ENCODE measurements at regions not wholly inside any gene's neighbourhood (a gene's known extent, or its start where the extent isn't known, plus 50 kb on each side); places are given as distances from the start of the nearest gene placed in this dataset.

DNA sequence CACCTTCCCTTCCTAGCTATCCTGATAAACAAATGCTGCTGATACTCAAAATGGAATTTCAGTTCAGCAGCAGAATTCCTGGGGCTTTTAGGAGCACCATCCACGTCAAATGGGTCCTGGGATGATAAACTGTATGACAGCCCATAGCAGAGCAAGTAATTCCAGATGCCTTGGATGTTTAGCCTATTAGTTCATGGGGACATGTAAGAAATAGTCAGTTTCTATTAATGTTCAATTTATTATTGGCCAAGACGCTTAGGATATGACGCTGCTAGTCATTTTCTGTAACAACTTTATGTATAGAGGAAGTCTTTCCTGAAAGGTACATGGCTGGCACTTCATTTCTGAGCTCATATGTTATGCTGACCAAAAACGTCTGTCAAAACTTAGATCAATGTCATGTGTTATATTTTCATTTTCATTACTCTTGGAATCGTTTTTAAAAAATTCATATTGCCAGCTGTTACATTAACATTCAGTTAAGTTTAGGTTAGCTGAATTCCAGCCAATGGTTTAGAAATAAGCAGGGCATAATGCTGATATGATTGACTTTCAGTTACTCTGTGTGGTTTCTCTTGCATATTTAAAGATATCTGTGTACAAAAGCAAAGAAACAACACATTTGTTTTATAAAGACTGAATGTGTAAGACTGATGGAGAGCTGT, 243.8 kb downstream of the CSNK1G3 start:
- ChIA-PET POLR2A (no interaction called here), CTCF (no interaction called here)
- no peak for DNase-seq (ENCODE audit: extremely low spot score)
- TF ChIP-seq, protein P1, sequence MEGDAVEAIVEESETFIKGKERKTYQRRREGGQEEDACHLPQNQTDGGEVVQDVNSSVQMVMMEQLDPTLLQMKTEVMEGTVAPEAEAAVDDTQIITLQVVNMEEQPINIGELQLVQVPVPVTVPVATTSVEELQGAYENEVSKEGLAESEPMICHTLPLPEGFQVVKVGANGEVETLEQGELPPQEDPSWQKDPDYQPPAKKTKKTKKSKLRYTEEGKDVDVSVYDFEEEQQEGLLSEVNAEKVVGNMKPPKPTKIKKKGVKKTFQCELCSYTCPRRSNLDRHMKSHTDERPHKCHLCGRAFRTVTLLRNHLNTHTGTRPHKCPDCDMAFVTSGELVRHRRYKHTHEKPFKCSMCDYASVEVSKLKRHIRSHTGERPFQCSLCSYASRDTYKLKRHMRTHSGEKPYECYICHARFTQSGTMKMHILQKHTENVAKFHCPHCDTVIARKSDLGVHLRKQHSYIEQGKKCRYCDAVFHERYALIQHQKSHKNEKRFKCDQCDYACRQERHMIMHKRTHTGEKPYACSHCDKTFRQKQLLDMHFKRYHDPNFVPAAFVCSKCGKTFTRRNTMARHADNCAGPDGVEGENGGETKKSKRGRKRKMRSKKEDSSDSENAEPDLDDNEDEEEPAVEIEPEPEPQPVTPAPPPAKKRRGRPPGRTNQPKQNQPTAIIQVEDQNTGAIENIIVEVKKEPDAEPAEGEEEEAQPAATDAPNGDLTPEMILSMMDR (IDR thresholded peaks at IDR 0.05; ENCODE audit: control extremely low read depth, extremely low read depth, low read depth, missing control alignments), result no peak

DNA sequence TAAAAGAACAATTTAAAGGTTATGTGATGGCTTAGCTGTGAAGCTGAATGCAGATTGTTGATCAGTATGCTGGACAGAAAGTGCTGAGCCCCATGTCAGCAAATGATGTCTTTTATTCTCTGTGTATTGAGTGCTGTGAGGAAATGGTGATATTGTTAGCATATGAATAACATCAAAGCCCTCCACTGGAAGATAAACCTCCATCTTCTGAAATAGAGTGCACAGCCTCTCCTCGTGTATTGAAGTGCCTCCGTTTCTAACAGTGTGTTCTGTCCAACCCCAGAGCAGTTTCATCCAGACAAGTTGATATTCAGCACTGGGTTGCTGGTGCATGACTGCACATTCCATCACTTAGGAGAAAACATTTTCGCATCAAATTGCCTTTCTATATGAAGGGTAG, 242.9 kb downstream of the CSNK1G3 start:
- TF ChIP-seq, protein P1 (IDR thresholded peaks at IDR 0.05; ENCODE audit: control extremely low read depth, extremely low read depth, low read depth, missing control alignments), result no peak
- ChIA-PET POLR2A (no interaction called here), CTCF (interaction anchor here (1.1 kb wide), 1 partner anchor 9 kb away, joined by 3 read pairs; no protein-coding TSS in a partner anchor)
- no peak for DNase-seq (ENCODE audit: extremely low spot score)

DNA sequence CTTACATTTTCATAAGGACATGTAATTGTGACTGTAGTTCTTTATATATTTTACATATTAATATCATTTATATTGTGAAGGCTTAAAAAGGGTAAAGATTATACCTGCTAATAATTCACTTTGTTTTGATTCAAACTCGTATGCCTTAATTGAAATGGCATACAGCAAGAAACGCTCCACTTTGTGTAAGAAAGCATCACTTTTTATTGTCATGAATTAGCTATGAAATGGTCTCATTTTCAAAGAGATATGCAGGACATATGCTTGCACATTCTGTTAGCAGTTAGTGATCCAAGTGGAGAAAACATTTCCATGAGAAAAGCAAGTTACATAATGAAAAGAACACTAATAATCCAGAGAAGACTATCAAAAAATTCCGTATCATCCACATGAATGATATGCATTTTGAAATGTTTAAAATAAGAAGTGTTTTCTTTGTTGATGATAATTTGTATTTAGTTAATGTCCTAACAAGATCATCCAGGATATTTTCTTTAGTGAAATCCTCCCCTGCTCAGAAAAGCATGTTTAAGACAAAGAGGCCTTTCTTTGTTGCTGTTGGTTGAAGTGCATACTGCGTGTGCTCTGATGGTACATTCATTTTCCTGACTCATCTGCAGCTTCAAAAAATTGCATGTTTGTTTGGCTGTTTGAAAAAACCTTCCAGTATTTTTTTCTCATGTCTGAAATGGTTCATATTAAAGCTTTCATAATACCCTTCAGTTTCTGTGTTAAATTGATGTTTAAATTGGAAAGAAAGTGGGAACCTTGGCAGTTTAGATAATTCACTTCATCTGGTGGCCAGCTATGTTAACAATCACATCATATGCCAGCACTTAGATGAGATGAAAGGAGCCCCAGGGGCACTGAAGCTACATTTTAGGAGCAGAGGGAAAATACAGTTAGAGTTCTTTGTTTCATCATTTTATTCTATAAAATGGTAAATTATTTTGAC, 242.2 kb downstream of the CSNK1G3 start:
- ChIA-PET CTCF (interaction anchor here (1.1 kb wide), 1 partner anchor 10 kb away, joined by 3 read pairs; no protein-coding TSS in a partner anchor), POLR2A (no interaction called here)
- DNase-seq (ENCODE audit: extremely low spot score), result no peak
- TF ChIP-seq, protein P1 (IDR thresholded peaks at IDR 0.05; ENCODE audit: control extremely low read depth, extremely low read depth, low read depth, missing control alignments), result no peak

DNA sequence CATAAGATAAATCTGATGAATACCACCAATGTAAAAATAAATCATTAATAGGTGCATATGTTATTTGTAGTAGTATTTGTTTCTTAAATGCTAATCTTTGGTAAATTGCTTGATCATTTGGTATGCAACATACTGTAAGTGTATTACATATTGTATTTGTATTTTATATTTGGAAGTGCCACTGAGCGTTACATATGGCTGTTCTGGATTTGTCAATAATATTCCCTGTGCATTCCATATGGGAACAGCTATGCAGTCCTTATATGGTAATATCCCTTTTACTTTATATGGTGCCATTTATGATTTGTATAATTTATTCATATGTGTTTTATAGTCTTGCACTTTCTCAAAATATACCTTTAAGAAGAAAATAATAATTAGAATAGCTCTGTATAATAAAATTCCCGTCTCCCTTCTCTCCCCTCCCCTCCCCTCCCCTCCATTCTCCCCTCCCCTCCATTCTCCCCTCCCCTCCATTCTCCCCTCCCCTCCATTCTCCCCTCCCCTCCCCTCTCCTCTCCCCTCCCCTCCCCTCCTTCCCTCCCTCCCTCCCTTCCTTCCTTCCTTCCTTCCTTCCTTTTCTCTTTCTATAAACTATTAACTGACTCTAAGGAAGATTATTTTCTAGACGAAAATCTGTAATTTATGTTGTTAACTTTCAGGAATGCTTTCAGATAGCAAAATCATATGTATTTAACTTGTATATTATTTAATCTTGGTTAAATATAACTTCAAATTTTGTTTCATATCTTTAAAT, 241.4 kb downstream of the CSNK1G3 start:
- no peak for DNase-seq (ENCODE audit: extremely low spot score)
- ChIA-PET POLR2A (no interaction called here), CTCF (no interaction called here)
- TF ChIP-seq, protein P1 (IDR thresholded peaks at IDR 0.05; ENCODE audit: control extremely low read depth, extremely low read depth, low read depth, missing control alignments), result no peak

DNA sequence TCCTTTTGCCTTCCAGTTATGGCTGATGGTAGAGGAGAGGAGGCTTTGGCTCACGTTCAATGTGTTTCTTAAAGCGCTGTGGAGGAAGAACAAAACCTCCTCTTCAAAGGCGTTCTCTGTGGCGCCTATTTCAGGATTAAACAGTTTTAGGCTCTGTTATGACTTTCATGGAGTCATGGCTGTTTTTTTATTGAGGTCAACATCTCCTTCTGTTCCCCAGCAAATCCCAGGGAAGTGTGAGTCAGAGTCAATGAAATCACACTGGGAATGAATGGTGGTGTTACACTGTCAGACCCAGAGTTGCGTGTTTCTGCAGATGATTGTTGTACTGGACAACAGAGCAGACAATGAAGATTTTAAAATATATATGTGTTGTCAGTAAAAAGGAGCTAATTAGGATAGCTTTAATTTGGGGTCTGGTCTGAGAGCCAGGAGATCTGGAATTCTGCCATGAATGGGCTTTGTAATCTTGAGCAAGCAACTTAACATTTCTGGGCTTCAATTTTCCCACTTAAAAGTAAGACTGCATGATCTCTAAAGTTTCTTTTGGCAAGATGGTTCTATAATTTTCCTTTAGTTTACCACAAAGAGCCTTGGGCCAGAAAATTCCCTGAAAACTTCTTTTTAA, 240.7 kb downstream of the CSNK1G3 start:
- DNase-seq (ENCODE audit: extremely low spot score), result no peak
- ChIA-PET CTCF (no interaction called here), POLR2A (no interaction called here)
- TF ChIP-seq, protein P1 (IDR thresholded peaks at IDR 0.05; ENCODE audit: control extremely low read depth, extremely low read depth, low read depth, missing control alignments), result no peak

DNA sequence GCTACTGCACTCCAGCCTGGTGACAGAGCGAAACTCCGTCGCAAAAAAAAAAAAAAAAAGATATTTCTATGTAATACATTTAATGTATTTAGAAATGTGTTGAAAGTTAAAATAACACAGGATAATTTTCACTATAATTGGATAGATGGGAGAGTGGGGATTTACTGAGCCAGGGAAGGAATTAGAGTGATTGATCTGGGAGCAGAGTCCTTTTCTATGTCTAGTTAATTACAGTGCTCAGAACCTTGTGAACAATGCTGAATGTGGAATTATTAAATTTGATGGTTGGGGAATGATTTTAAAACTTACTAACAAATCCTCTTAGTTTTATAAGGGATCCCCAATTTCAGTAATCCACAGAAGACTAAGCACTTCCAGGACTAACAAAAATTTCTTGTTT, 239.7 kb downstream of the CSNK1G3 start:
- POLR2A ChIA-PET, result no interaction called here
- DNase-seq (ENCODE audit: extremely low spot score), result no peak
- CTCF ChIA-PET, result interaction anchor here (1.1 kb wide), 1 partner anchor 18 kb away, joined by 3 read pairs; no protein-coding TSS in a partner anchor
- TF ChIP-seq, protein P1 (IDR thresholded peaks at IDR 0.05; ENCODE audit: control extremely low read depth, extremely low read depth, low read depth, missing control alignments), result no peak
